ENCODE measurements at regions not wholly inside any gene's neighbourhood (a gene's known extent, or its start where the extent isn't known, plus 50 kb on each side); places are given as distances from the start of the nearest gene placed in this dataset.

GRCh38 chr15:57821826-57822225 is 115.3 kb downstream of the POLR2M start:
- no peak for TF ChIP-seq CTCF (IDR thresholded peaks at IDR 0.05)
- TF ChIP-seq POLR2A (IDR thresholded peaks at IDR 0.05), result no peak
- TF ChIP-seq POLR2AphosphoS5 (IDR thresholded peaks at IDR 0.05), result no peak
